Umbilical cord (tissue), 1 donor: ENCODE measurements at regions not wholly inside any gene's neighbourhood (a gene's known extent, or its start where the extent isn't known, plus 50 kb on each side); places are given as distances from the start of the nearest gene placed in this dataset.

ENCODE experiments used
- DNase-seq: peaks from one replicate; pipeline ENCODE4 v3.0.0-alpha.2; 2015; ENCODE audit warnings: low spot score

GRCh38 chr3:25091934-25092333, 336.1 kb upstream of the RARB start:
- peak; percentile 80 for DNase-seq

GRCh38 chr3:25094932-25095685, 333.0 kb upstream of the RARB start:
- DNase-seq: no peak

GRCh38 chr3:25096536-25096935, 331.5 kb upstream of the RARB start:
- no peak for DNase-seq

GRCh38 chr3:25097023-25097422, 331.0 kb upstream of the RARB start:
- DNase-seq: no peak

- no peak for DNase-seq
These were observed 328.4 kb upstream of the RARB start for GRCh38 chr3:25099666-25100065.

GRCh38 chr3:25103391-25103790, 324.7 kb upstream of the RARB start:
- no peak for DNase-seq

- DNase-seq: no peak
These were observed 320.0 kb upstream of the RARB start for GRCh38 chr3:25107918-25108617.

- no peak for DNase-seq
These were observed 317.4 kb upstream of the RARB start for GRCh38 chr3:25110642-25111041.

- no peak for DNase-seq
These were observed 314.2 kb upstream of the RARB start for GRCh38 chr3:25113891-25114290.

- no peak for DNase-seq
These were observed 313.5 kb upstream of the RARB start for GRCh38 chr3:25114532-25114931.

- no peak for DNase-seq
These were observed 311.0 kb upstream of the RARB start for GRCh38 chr3:25117005-25117593.

GRCh38 chr3:25119682-25120081, 308.4 kb upstream of the RARB start:
- no peak for DNase-seq

- DNase-seq: no peak
These were observed 307.4 kb upstream of the RARB start for GRCh38 chr3:25120665-25121064.

GRCh38 chr3:25125201-25125600, 302.9 kb upstream of the RARB start:
- no peak for DNase-seq

- DNase-seq: no peak
These were observed 299.3 kb upstream of the RARB start for GRCh38 chr3:25128735-25129134.

- DNase-seq: no peak
These were observed 297.1 kb upstream of the RARB start for GRCh38 chr3:25130724-25131520.

- DNase-seq: no peak
These were observed 294.5 kb upstream of the RARB start for GRCh38 chr3:25133588-25133987.

GRCh38 chr3:25137606-25138005, 290.5 kb upstream of the RARB start:
- no peak for DNase-seq

- DNase-seq: no peak
These were observed 288.8 kb upstream of the RARB start for GRCh38 chr3:25139267-25139666.

- DNase-seq: peak; percentile 29
These were observed 285.3 kb upstream of the RARB start for GRCh38 chr3:25142609-25143355.

GRCh38 chr3:25143356-25144025, 284.6 kb upstream of the RARB start:
- DNase-seq: no peak
